ENCODE measurements at regions not wholly inside any gene's neighbourhood (a gene's known extent, or its start where the extent isn't known, plus 50 kb on each side); places are given as distances from the start of the nearest gene placed in this dataset.
A peak's percentile ranks its signal among the peaks of the same experiment; 100 is the strongest.

- H3K9me3 Mint-ChIP-seq = peaks cover 0 to 14% (median 9%) of the 10 kb centered on the region in 9 donors
- peaks cover 25 to 50% (median 42%) of the 10 kb centered on the region in 4 donors for H3K4me1 Mint-ChIP-seq
- peak overlapping the region in 1 of 10 donors; percentile 30 for H3K4me3 Mint-ChIP-seq
- H3K27ac Mint-ChIP-seq = peak overlapping the region in 8 of 10 donors; percentile 20 to 98 (median 58)
- ATAC-seq (no peak), DNase-seq (no peak)
- H3K36me3 Mint-ChIP-seq = peaks cover 4 to 10% (median 8%) of the 10 kb centered on the region in 3 donors
- POLR2A ChIA-PET = interaction anchor here (0.6 to 3.8 kb wide), 3 partner anchors 8 to 777 kb away, joined by 3 to 21 read pairs (median 3); no protein-coding TSS in a partner anchor
- H3K27me3 Mint-ChIP-seq = no peaks in the 10 kb centered on the region
These were observed 294.3 kb upstream of the TNRC6C start for GRCh38 chr17:77664097-77664729.

DNA sequence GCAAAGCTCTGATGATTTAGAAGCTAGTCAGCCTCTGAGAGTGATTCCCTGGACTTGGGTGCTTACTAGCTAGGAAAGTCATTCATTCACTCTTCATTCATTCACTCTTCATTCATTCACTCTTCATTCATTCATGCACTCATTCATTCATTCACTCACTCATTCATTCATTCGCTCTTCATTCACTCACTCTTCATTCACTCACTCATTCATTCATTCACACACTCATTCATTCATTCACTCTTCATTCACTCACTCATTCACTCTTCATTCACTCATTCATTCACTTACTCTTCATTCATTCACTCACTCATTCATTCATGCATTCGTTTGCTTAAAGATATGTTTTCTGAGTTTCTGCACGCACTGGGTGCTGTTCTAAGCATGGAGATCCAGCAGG, 292.7 kb upstream of the TNRC6C start:
- ATAC-seq = no peak
- POLR2A ChIA-PET = interaction anchor here (0.5 to 3.8 kb wide), 5 partner anchors 15 to 1242 kb away, joined by 3 to 21 read pairs (median 5); no protein-coding TSS in a partner anchor
- peaks cover 25 to 58% (median 46%) of the 10 kb centered on the region in 4 donors for H3K4me1 Mint-ChIP-seq
- H3K36me3 Mint-ChIP-seq = peaks cover 4 to 18% (median 8%) of the 10 kb centered on the region in 3 donors
- no peaks in the 10 kb centered on the region for H3K27me3 Mint-ChIP-seq
- H3K9me3 Mint-ChIP-seq = peaks cover 0 to 15% (median 9%) of the 10 kb centered on the region in 9 donors
- peak overlapping the region in 9 of 10 donors; percentile 88 to 98 (median 94) for H3K4me3 Mint-ChIP-seq
- DNase-seq = no peak
- H3K27ac Mint-ChIP-seq = peak overlapping the region; percentile 94 to 99 (median 98)

GRCh38 chr17:77666462-77666861, 292.0 kb upstream of the TNRC6C start:
- POLR2A ChIA-PET = interaction anchor here (0.6 to 2.7 kb wide), 14 partner anchors 9 to 463 kb away, joined by 3 to 21 read pairs (median 5); partner anchors contain the start of gene TNRC6C
- Mint-ChIP-seq H3K4me3 (peak overlapping the region; percentile 88 to 98 (median 94)), H3K4me1 (peaks cover 27 to 62% (median 47%) of the 10 kb centered on the region in 4 donors), H3K27ac (peak overlapping the region; percentile 94 to 99 (median 98)), H3K9me3 (peaks cover 0 to 15% (median 9%) of the 10 kb centered on the region in 9 donors), H3K27me3 (no peaks in the 10 kb centered on the region), H3K36me3 (peaks cover 4 to 21% (median 8%) of the 10 kb centered on the region in 3 donors)
- ATAC-seq (peak; percentile 11 to 13), DNase-seq (no peak)

GRCh38 chr17:77666881-77667395, 291.6 kb upstream of the TNRC6C start:
- Mint-ChIP-seq H3K36me3 (peaks cover 4 to 25% (median 8%) of the 10 kb centered on the region in 3 donors), H3K4me1 (peaks cover 32 to 67% (median 52%) of the 10 kb centered on the region in 4 donors), H3K27ac (peak overlapping the region; percentile 94 to 99 (median 98)), H3K4me3 (peak overlapping the region; percentile 88 to 98 (median 94)), H3K9me3 (peaks cover 0 to 15% (median 9%) of the 10 kb centered on the region in 9 donors), H3K27me3 (no peaks in the 10 kb centered on the region)
- DNase-seq (peak; percentile 43 to 87 (median 76)), ATAC-seq (peak; percentile 90 to 91)
- POLR2A ChIA-PET = interaction anchor here (0.6 to 2.7 kb wide), 15 partner anchors 9 to 463 kb away, joined by 3 to 21 read pairs (median 5); partner anchors contain the start of gene TNRC6C

GRCh38 chr17:77667478-77667877, 291.0 kb upstream of the TNRC6C start:
- Mint-ChIP-seq H3K9me3 (peaks cover 0 to 15% (median 9%) of the 10 kb centered on the region in 9 donors), H3K27ac (peak overlapping the region; percentile 94 to 99 (median 98)), H3K4me1 (peaks cover 32 to 72% (median 55%) of the 10 kb centered on the region in 4 donors), H3K36me3 (peaks cover 7 to 31% (median 8%) of the 10 kb centered on the region in 3 donors), H3K27me3 (no peaks in the 10 kb centered on the region), H3K4me3 (peak overlapping the region; percentile 88 to 98 (median 94))
- POLR2A ChIA-PET = interaction anchor here (0.5 to 2.7 kb wide), 11 partner anchors 8 to 528 kb away, joined by 3 to 21 read pairs (median 6); partner anchors contain the start of gene TNRC6C
- ATAC-seq (peak in 1 of 2 donors; percentile 9), DNase-seq (no peak)

DNA sequence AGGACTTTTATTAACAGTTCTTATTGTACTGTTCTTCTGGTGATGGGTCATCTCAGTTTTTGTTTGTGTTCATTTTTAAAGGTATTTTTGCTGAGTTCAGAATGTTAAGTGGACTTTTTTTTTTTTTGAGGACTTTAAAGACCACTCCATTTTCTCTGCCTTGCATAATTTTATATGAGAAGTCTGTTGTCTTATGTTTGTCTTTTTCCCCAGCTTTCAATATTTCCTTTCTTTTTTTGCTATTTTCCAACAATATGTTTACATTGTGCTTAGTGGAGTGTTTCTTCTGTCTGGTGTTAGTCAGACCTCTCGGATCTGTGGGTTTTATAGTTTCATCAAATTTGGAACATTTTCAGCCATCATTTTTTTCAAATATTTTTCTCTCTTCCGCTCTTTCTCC, 290.0 kb upstream of the TNRC6C start:
- Mint-ChIP-seq H3K9me3 (peaks cover 0 to 16% (median 9%) of the 10 kb centered on the region in 9 donors), H3K4me1 (peaks cover 36 to 80% (median 56%) of the 10 kb centered on the region in 4 donors), H3K27me3 (no peaks in the 10 kb centered on the region), H3K36me3 (peaks cover 11 to 41% (median 15%) of the 10 kb centered on the region in 3 donors), H3K27ac (peak overlapping the region; percentile 69 to 99 (median 88)), H3K4me3 (peak overlapping the region; percentile 49 to 81 (median 68))
- POLR2A ChIA-PET = interaction anchor here (2.3 kb wide), 1 partner anchor 23 kb away, joined by 14 read pairs; no protein-coding TSS in a partner anchor
- no peak for ATAC-seq
- DNase-seq = no peak

DNA sequence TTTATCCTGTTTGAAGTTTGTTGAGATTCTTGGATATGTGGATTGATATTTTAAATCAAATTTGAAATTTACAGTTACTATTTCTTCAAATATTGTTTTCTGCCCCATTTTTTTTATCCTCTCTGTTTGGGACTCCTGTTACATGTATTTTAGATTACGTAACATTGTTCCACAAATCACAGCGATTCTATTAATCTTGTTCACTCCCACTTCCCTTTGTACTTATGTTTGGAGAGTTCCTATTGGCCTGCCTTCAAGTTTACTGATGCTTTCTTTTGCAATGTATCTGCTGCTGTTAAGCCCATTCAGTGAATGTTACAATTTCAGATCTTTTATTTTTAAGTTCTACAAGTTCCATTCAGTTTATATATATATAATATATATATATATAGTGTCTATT, 288.3 kb upstream of the TNRC6C start:
- DNase-seq (no peak), ATAC-seq (no peak)
- POLR2A ChIA-PET = no interaction called here
- Mint-ChIP-seq H3K9me3 (peaks cover 0 to 16% (median 9%) of the 10 kb centered on the region in 9 donors), H3K4me3 (peak overlapping the region in 4 of 10 donors; percentile 7 to 62 (median 20)), H3K27me3 (no peaks in the 10 kb centered on the region), H3K27ac (peak overlapping the region in 8 of 10 donors; percentile 9 to 81 (median 44)), H3K36me3 (peaks cover 11 to 51% (median 25%) of the 10 kb centered on the region in 3 donors), H3K4me1 (peaks cover 36 to 83% (median 53%) of the 10 kb centered on the region in 4 donors)

GRCh38 chr17:77674358-77674757, 284.1 kb upstream of the TNRC6C start:
- Mint-ChIP-seq H3K4me1 (peaks cover 16 to 57% (median 20%) of the 10 kb centered on the region in 4 donors), H3K9me3 (peaks cover 0 to 1% (median 0%) of the 10 kb centered on the region in 9 donors), H3K36me3 (peaks cover 3 to 48% (median 40%) of the 10 kb centered on the region in 3 donors), H3K4me3 (no peak overlapping the region), H3K27me3 (no peaks in the 10 kb centered on the region), H3K27ac (peak overlapping the region in 1 of 10 donors; percentile 37)
- POLR2A ChIA-PET = interaction anchor here (0.6 kb wide), 1 partner anchor 455 kb away, joined by 4 read pairs; no protein-coding TSS in a partner anchor
- ATAC-seq = no peak
- DNase-seq = no peak

- no peaks in the 10 kb centered on the region for H3K27me3 Mint-ChIP-seq
- ATAC-seq = no peak
- peaks cover 12 to 54% (median 20%) of the 10 kb centered on the region in 4 donors for H3K4me1 Mint-ChIP-seq
- no peak for DNase-seq
- peaks cover 3 to 48% (median 43%) of the 10 kb centered on the region in 3 donors for H3K36me3 Mint-ChIP-seq
- H3K27ac Mint-ChIP-seq = no peak overlapping the region
- peaks cover 0 to 1% (median 0%) of the 10 kb centered on the region in 9 donors for H3K9me3 Mint-ChIP-seq
- H3K4me3 Mint-ChIP-seq = no peak overlapping the region
- POLR2A ChIA-PET = interaction anchor here (1.9 kb wide), 1 partner anchor 9 kb away, joined by 4 read pairs; no protein-coding TSS in a partner anchor
These were observed 283.1 kb upstream of the TNRC6C start for GRCh38 chr17:77675411-77675810.

DNA sequence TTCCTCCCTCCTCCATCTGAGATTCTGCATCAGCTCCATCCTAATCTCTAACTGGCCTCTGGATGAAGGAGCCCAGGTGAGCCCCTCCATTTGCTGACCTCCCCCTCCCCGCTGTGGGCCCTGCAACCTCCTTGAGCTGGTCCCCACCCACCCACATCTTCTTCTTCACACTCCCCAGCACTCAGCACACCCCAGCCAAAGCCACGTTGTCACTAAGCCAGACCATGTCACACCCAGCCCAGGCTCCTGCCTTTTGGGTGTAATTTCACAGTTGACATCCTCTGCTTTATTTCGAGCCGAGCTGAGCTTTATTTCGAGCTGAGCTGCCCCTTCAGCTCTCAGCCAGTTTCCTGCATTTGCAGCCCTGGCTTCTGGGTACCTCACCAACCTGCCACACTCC, 282.7 kb upstream of the TNRC6C start:
- peak overlapping the region in 3 of 10 donors; percentile 27 to 71 (median 27) for H3K27ac Mint-ChIP-seq
- H3K4me3 Mint-ChIP-seq = no peak overlapping the region
- no peak for ATAC-seq
- peaks cover 0 to 1% (median 0%) of the 10 kb centered on the region in 9 donors for H3K9me3 Mint-ChIP-seq
- peaks cover 3 to 48% (median 40%) of the 10 kb centered on the region in 3 donors for H3K36me3 Mint-ChIP-seq
- peaks cover 9 to 54% (median 18%) of the 10 kb centered on the region in 4 donors for H3K4me1 Mint-ChIP-seq
- H3K27me3 Mint-ChIP-seq = no peaks in the 10 kb centered on the region
- no peak for DNase-seq
- POLR2A ChIA-PET = interaction anchor here (1.9 kb wide), 1 partner anchor 9 kb away, joined by 4 read pairs; no protein-coding TSS in a partner anchor

DNA sequence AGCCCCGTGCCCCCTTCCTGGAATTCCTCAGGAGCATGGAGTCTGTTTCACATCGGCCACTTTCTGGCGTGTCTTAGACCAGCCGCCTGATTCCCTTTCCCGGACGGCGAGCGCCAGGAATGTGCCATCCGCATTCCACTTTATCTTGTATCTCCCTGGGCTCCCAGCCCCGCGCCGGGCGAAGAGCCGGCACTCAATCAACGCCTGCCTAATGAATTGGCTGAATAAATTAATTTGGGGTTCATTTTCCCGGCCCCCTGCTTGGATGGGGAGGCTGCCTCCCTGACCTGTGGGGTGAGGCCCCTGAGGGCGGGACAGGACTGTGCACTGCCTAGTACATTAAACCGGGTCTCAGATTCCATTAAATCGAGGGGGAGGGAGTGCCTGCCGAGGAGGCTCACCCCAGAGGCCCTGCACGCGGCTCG, 282.3 kb upstream of the TNRC6C start:
- Mint-ChIP-seq H3K27ac (peak overlapping the region in 4 of 10 donors; percentile 27 to 71 (median 49)), H3K9me3 (peaks cover 0 to 1% (median 0%) of the 10 kb centered on the region in 9 donors), H3K4me1 (peaks cover 6 to 51% (median 17%) of the 10 kb centered on the region in 4 donors), H3K27me3 (no peaks in the 10 kb centered on the region), H3K4me3 (no peak overlapping the region), H3K36me3 (peaks cover 3 to 48% (median 37%) of the 10 kb centered on the region in 3 donors)
- ATAC-seq = no peak
- DNase-seq = no peak
- POLR2A ChIA-PET = interaction anchor here (1.9 kb wide), 1 partner anchor 9 kb away, joined by 4 read pairs; no protein-coding TSS in a partner anchor

DNA sequence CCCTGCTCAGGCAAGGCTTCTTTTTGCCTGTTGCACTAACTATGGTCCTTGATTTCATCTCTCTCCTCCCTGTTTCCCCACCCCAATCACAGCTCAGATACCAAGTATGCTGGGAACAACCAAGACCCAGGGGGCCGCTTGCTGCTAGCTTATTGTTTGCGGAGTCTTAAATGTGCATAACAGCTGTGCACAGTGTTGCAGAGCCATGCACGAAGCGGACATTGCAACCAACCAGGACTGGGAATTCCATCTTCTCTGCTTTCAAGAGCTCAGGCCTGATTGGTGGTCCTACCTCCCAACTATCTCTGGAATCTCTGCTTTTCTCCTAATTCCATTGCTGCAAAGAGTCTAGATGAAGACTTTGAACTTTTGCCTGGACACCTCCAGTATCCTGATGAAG, 281.3 kb upstream of the TNRC6C start:
- POLR2A ChIA-PET = no interaction called here
- Mint-ChIP-seq H3K4me1 (peaks cover 2 to 45% (median 11%) of the 10 kb centered on the region in 4 donors), H3K9me3 (peaks cover 0 to 1% (median 0%) of the 10 kb centered on the region in 9 donors), H3K27me3 (no peaks in the 10 kb centered on the region), H3K36me3 (peaks cover 3 to 48% (median 33%) of the 10 kb centered on the region in 3 donors), H3K27ac (peak overlapping the region in 4 of 10 donors; percentile 16 to 46 (median 33)), H3K4me3 (no peak overlapping the region)
- ATAC-seq (no peak), DNase-seq (no peak)

Data from naive thymus-derived CD8-positive, alpha-beta T cell (primary cell).